HG02840 (cell line): ENCODE measurements at regions not wholly inside any gene's neighbourhood (a gene's known extent, or its start where the extent isn't known, plus 50 kb on each side); places are given as distances from the start of the nearest gene placed in this dataset.

ENCODE experiments used
- ATAC-seq: cut with Tn5 transposase; IDR thresholded peaks from one replicate; pipeline ENCODE4 v1.9.1; 2021; ENCODE audit warnings: mild to moderate bottlenecking, moderate library complexity, moderate number of reproducible peaks; ENCODE audit not compliant: unreplicated experiment, low FRiP score

- ATAC-seq: no peak
Observed at GRCh38 chr21:36626791-36627190, 72.1 kb upstream of the SIM2 start.

GRCh38 chr21:36627242-36627641, 71.7 kb upstream of the SIM2 start:
- no peak for ATAC-seq

- no peak for ATAC-seq
Observed at GRCh38 chr21:36628106-36628505, 70.8 kb upstream of the SIM2 start.

GRCh38 chr21:36628761-36629460, 70.0 kb upstream of the SIM2 start:
- ATAC-seq: no peak

GRCh38 chr21:36630485-36631206, 68.3 kb upstream of the SIM2 start:
- ATAC-seq: no peak

- no peak for ATAC-seq
Observed at GRCh38 chr21:36636016-36636415, 62.9 kb upstream of the SIM2 start.

GRCh38 chr21:36636439-36636838, 62.5 kb upstream of the SIM2 start:
- ATAC-seq: no peak

GRCh38 chr21:36639769-36640168, 59.1 kb upstream of the SIM2 start:
- no peak for ATAC-seq

GRCh38 chr21:36640174-36640720, 58.7 kb upstream of the SIM2 start:
- ATAC-seq: no peak

GRCh38 chr21:36640721-36641244, 58.1 kb upstream of the SIM2 start:
- no peak for ATAC-seq

- no peak for ATAC-seq
Observed at GRCh38 chr21:36641346-36641745, 57.6 kb upstream of the SIM2 start.

GRCh38 chr21:36641886-36642285, 57.0 kb upstream of the SIM2 start:
- ATAC-seq: no peak

- no peak for ATAC-seq
Observed at GRCh38 chr21:36642777-36643176, 56.1 kb upstream of the SIM2 start.

- ATAC-seq: no peak
Observed at GRCh38 chr21:36643374-36644250, 55.3 kb upstream of the SIM2 start.

GRCh38 chr21:36646011-36646410, 52.9 kb upstream of the SIM2 start:
- ATAC-seq: no peak

GRCh38 chr21:36646645-36647044, 52.3 kb upstream of the SIM2 start:
- ATAC-seq: no peak

GRCh38 chr21:36647279-36648093, 51.4 kb upstream of the SIM2 start:
- ATAC-seq: no peak
